ENCODE measurements at regions not wholly inside any gene's neighbourhood (a gene's known extent, or its start where the extent isn't known, plus 50 kb on each side); places are given as distances from the start of the nearest gene placed in this dataset.

- TF ChIP-seq SIN3A (IDR thresholded peaks at IDR 0.05; ENCODE audit: borderline replicate concordance, insufficient read depth, low read length) (no peak), FOXP2 (optimal IDR thresholded peaks at IDR 0.05; ENCODE audit: borderline replicate concordance, extremely low read depth, extremely low read length, insufficient read depth) (no peak), TAF1 (IDR thresholded peaks at IDR 0.05; ENCODE audit: borderline replicate concordance, insufficient read depth, low read length) (no peak), POLR2AphosphoS5 (IDR thresholded peaks at IDR 0.05; ENCODE audit: low read depth, low read length) (no peak)
- TF ChIP-seq, protein P1, sequence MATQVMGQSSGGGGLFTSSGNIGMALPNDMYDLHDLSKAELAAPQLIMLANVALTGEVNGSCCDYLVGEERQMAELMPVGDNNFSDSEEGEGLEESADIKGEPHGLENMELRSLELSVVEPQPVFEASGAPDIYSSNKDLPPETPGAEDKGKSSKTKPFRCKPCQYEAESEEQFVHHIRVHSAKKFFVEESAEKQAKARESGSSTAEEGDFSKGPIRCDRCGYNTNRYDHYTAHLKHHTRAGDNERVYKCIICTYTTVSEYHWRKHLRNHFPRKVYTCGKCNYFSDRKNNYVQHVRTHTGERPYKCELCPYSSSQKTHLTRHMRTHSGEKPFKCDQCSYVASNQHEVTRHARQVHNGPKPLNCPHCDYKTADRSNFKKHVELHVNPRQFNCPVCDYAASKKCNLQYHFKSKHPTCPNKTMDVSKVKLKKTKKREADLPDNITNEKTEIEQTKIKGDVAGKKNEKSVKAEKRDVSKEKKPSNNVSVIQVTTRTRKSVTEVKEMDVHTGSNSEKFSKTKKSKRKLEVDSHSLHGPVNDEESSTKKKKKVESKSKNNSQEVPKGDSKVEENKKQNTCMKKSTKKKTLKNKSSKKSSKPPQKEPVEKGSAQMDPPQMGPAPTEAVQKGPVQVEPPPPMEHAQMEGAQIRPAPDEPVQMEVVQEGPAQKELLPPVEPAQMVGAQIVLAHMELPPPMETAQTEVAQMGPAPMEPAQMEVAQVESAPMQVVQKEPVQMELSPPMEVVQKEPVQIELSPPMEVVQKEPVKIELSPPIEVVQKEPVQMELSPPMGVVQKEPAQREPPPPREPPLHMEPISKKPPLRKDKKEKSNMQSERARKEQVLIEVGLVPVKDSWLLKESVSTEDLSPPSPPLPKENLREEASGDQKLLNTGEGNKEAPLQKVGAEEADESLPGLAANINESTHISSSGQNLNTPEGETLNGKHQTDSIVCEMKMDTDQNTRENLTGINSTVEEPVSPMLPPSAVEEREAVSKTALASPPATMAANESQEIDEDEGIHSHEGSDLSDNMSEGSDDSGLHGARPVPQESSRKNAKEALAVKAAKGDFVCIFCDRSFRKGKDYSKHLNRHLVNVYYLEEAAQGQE (IDR thresholded peaks at IDR 0.05; ENCODE audit: insufficient read depth in 1 of 2, low read depth in 2 of 2, low read length in 2 of 2), result no peak
Measured at GRCh38 chr4:116024954-116025708, 911.7 kb upstream of the NDST4 start.

- TF ChIP-seq, protein P1 (IDR thresholded peaks at IDR 0.05; ENCODE audit: insufficient read depth in 1 of 2, low read depth in 2 of 2, low read length in 2 of 2), result no peak
- TF ChIP-seq SIN3A (IDR thresholded peaks at IDR 0.05; ENCODE audit: borderline replicate concordance, insufficient read depth, low read length), result no peak
- TF ChIP-seq POLR2AphosphoS5 (IDR thresholded peaks at IDR 0.05; ENCODE audit: low read depth, low read length), result no peak
- TF ChIP-seq TAF1 (IDR thresholded peaks at IDR 0.05; ENCODE audit: borderline replicate concordance, insufficient read depth, low read length), result no peak
- TF ChIP-seq FOXP2 (optimal IDR thresholded peaks at IDR 0.05; ENCODE audit: borderline replicate concordance, extremely low read depth, extremely low read length, insufficient read depth), result no peak
Measured at GRCh38 chr4:116023049-116023448, 909.6 kb upstream of the NDST4 start.

- TF ChIP-seq POLR2AphosphoS5 (IDR thresholded peaks at IDR 0.05; ENCODE audit: low read depth, low read length) (no peak), SIN3A (IDR thresholded peaks at IDR 0.05; ENCODE audit: borderline replicate concordance, insufficient read depth, low read length) (no peak), FOXP2 (optimal IDR thresholded peaks at IDR 0.05; ENCODE audit: borderline replicate concordance, extremely low read depth, extremely low read length, insufficient read depth) (no peak), TAF1 (IDR thresholded peaks at IDR 0.05; ENCODE audit: borderline replicate concordance, insufficient read depth, low read length) (no peak)
- TF ChIP-seq, protein P1 (IDR thresholded peaks at IDR 0.05; ENCODE audit: insufficient read depth in 1 of 2, low read depth in 2 of 2, low read length in 2 of 2), result no peak
Measured at GRCh38 chr4:116020141-116020722, 906.8 kb upstream of the NDST4 start.

DNA sequence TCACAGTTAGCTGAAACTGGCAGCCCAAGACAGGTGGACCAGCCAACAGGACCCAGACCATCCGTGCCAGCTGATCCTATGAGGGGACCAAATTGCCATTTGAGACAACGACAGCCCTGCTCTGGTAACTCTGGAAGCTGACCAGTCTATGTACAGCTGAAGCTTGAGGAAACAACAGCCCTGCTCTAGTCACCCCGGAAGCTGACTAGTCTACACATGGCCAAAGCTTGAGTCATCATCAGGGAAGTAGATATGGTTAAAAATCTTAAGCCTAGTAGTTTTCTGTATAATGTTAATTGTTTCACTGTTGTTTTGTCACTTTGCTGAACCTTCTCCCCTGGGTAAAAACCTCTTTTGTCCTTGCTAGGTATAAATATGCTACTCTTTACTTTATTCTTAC lies 905.4 kb upstream of the NDST4 start:
- TF ChIP-seq SIN3A (IDR thresholded peaks at IDR 0.05; ENCODE audit: borderline replicate concordance, insufficient read depth, low read length) (no peak), POLR2AphosphoS5 (IDR thresholded peaks at IDR 0.05; ENCODE audit: low read depth, low read length) (no peak), FOXP2 (optimal IDR thresholded peaks at IDR 0.05; ENCODE audit: borderline replicate concordance, extremely low read depth, extremely low read length, insufficient read depth) (no peak)
- TF ChIP-seq, protein P1 (IDR thresholded peaks at IDR 0.05; ENCODE audit: insufficient read depth in 1 of 2, low read depth in 2 of 2, low read length in 2 of 2), result no peak

All from PFSK-1 (cell line).